ENCODE measurements at regions not wholly inside any gene's neighbourhood (a gene's known extent, or its start where the extent isn't known, plus 50 kb on each side); places are given as distances from the start of the nearest gene placed in this dataset.

- dilution Hi-C loops (cut with MboI; ENCODE audit: extremely low pct_ligation_motif_present, low sequenced_read_pairs), result no loop called here
- FAIRE-seq, result no peak
Measured at GRCh38 chr3:24628523-24629258, 134.0 kb upstream of the THRB start.

GRCh38 chr3:24631481-24631880 is 136.8 kb upstream of the THRB start:
- TF ChIP-seq EZH2 (IDR thresholded peaks at IDR 0.05; ENCODE audit: low read length) (no peak), CTCF (optimal IDR thresholded peaks at IDR 0.05 in 1 of 3, IDR thresholded peaks at IDR 0.05 in 1 of 3, conservative IDR thresholded peaks at IDR 0.05 in 1 of 3; ENCODE audit: extremely low read depth in 1 of 3, insufficient read depth in 2 of 3, low read length in 3 of 3) (no peak)
- no peak overlapping the region for H3K4me3 ChIP-seq (ENCODE audit: control insufficient read depth in 2 of 3, extremely low read depth in 1 of 3, insufficient read depth in 2 of 3, low read depth in 1 of 3, low read length in 3 of 3)
- no peak overlapping the region for H3K9ac ChIP-seq (ENCODE audit: control insufficient read depth, extremely low read depth, insufficient read depth, low read length)
- no peaks in the 10 kb centered on the region for H3K9me1 ChIP-seq (ENCODE audit: control insufficient read depth, extremely low read depth, insufficient read depth, low read length)
- H3K27me3 ChIP-seq (ENCODE audit: control insufficient read depth, extremely low read depth, insufficient read depth, low read length), result no peaks in the 10 kb centered on the region
- H4K20me1 ChIP-seq (ENCODE audit: control insufficient read depth, extremely low read depth, insufficient read depth, low read length), result no peaks in the 10 kb centered on the region
- H3K4me2 ChIP-seq (ENCODE audit: control insufficient read depth, extremely low read depth, insufficient read depth, low read depth, low read length), result no peak overlapping the region
- no peaks in the 10 kb centered on the region for H3K9me3 ChIP-seq (ENCODE audit: control insufficient read depth, low read depth, low read length)
- H3K27ac ChIP-seq (ENCODE audit: control insufficient read depth, insufficient read depth, low read length), result no peak overlapping the region
- FAIRE-seq, result no peak
- H3K36me3 ChIP-seq (ENCODE audit: control insufficient read depth in 2 of 2, extremely low read depth in 1 of 2, insufficient read depth in 2 of 2, low read length in 2 of 2), result no peaks in the 10 kb centered on the region
- no peak for DNase-seq (ENCODE audit: low read depth, low spot score)
- no peaks in the 10 kb centered on the region for H3K79me2 ChIP-seq (ENCODE audit: control insufficient read depth, insufficient read depth, low read length)
- no peaks in the 10 kb centered on the region for H3K4me1 ChIP-seq (ENCODE audit: control insufficient read depth, extremely low read depth, insufficient read depth, low read length)
- no peak overlapping the region for H2AFZ ChIP-seq (ENCODE audit: control insufficient read depth, low read length)
- dilution Hi-C loops (cut with MboI; ENCODE audit: extremely low pct_ligation_motif_present, low sequenced_read_pairs), result no loop called here

More at GRCh38 chr3:24628523-24629258, 134.0 kb upstream of the THRB start:
- Histone ChIP-seq H3K4me2 (ENCODE audit: control insufficient read depth, extremely low read depth, insufficient read depth, low read depth, low read length) (no peak overlapping the region), H3K9me1 (ENCODE audit: control insufficient read depth, extremely low read depth, insufficient read depth, low read length) (no peaks in the 10 kb centered on the region), H3K4me3 (ENCODE audit: control insufficient read depth in 2 of 3, extremely low read depth in 1 of 3, insufficient read depth in 2 of 3, low read depth in 1 of 3, low read length in 3 of 3) (no peak overlapping the region), H3K36me3 (ENCODE audit: control insufficient read depth in 2 of 2, extremely low read depth in 1 of 2, insufficient read depth in 2 of 2, low read length in 2 of 2) (no peaks in the 10 kb centered on the region), H3K79me2 (ENCODE audit: control insufficient read depth, insufficient read depth, low read length) (no peaks in the 10 kb centered on the region), H3K9ac (ENCODE audit: control insufficient read depth, extremely low read depth, insufficient read depth, low read length) (no peak overlapping the region), H2AFZ (ENCODE audit: control insufficient read depth, low read length) (no peak overlapping the region), H3K9me3 (ENCODE audit: control insufficient read depth, low read depth, low read length) (no peaks in the 10 kb centered on the region), H3K27ac (ENCODE audit: control insufficient read depth, insufficient read depth, low read length) (no peak overlapping the region), H3K27me3 (ENCODE audit: control insufficient read depth, extremely low read depth, insufficient read depth, low read length) (no peaks in the 10 kb centered on the region), H3K4me1 (ENCODE audit: control insufficient read depth, extremely low read depth, insufficient read depth, low read length) (no peaks in the 10 kb centered on the region), H4K20me1 (ENCODE audit: control insufficient read depth, extremely low read depth, insufficient read depth, low read length) (no peaks in the 10 kb centered on the region)
- no peak for DNase-seq (ENCODE audit: low read depth, low spot score)
- TF ChIP-seq CTCF (optimal IDR thresholded peaks at IDR 0.05 in 1 of 3, IDR thresholded peaks at IDR 0.05 in 1 of 3, conservative IDR thresholded peaks at IDR 0.05 in 1 of 3; ENCODE audit: extremely low read depth in 1 of 3, insufficient read depth in 2 of 3, low read length in 3 of 3) (no peak), EZH2 (IDR thresholded peaks at IDR 0.05; ENCODE audit: low read length) (no peak)
